K562 (cell line): ENCODE measurements at regions not wholly inside any gene's neighbourhood (a gene's known extent, or its start where the extent isn't known, plus 50 kb on each side); places are given as distances from the start of the nearest gene placed in this dataset.

Source experiments
- CBX1 ChIP-seq: sonication (generic); IDR thresholded peaks from 2 replicates; pipeline ENCODE4 v1.6.1; 2016; ENCODE audit warnings: antibody characterized with exemption, low read depth, mild to moderate bottlenecking
- CEBPZ ChIP-seq: fragments of 150-350 bp; IDR thresholded peaks from 2 replicates; pipeline ENCODE4 v1.6.1; 2014; ENCODE audit warnings: low read depth, mild to moderate bottlenecking, low read length, borderline replicate concordance
- DPF2 ChIP-seq: fragments of 450-650 bp; IDR thresholded peaks from 2 replicates; pipeline ENCODE4 v1.6.1; 2016
- GABPA ChIP-seq: fragments of 200-800 bp; sonication (Bioruptor generic); conservative IDR thresholded peaks from 2 replicates; pipeline ENCODE4 v1.6.1; 2016; ENCODE audit warnings: low read depth, missing genetic modification characterization, missing compliant biosample characterization
- HMGN3 ChIP-seq: IDR thresholded peaks from 2 replicates; pipeline ENCODE4 v1.6.1; 2011; ENCODE audit warnings: borderline replicate concordance, low read depth, mild to moderate bottlenecking, mixed read lengths, low read length; ENCODE audit not compliant: insufficient read length; ENCODE audit errors: extremely low read depth
- RREB1 ChIP-seq: fragments of 250-450 bp; sonication (Bioruptor Pico); IDR thresholded peaks from 2 replicates; pipeline ENCODE4 v1.4.0; 2020
- SREBF2 ChIP-seq: sonication (generic); formaldehyde crosslinking; IDR thresholded peaks from 2 replicates; pipeline ENCODE4 v1.4.0; 2020; ENCODE audit warnings: mild to moderate bottlenecking, missing genetic modification reagents
- ZMIZ1 ChIP-seq, 2 experiments: fragments of 150-350 bp in 1 of 2; IDR thresholded peaks; 2 replicates each; pipeline ENCODE4 v1.6.1; 2012 to 2016; ENCODE audit warnings: low read depth in 2 of 2, low read length in 2 of 2, mild to moderate bottlenecking in 1 of 2, moderate library complexity in 1 of 2
- ZNF197 ChIP-seq: fragments of 200-800 bp; sonication (Bioruptor generic); IDR thresholded peaks from 2 replicates; pipeline ENCODE4 v1.6.1; 2016; ENCODE audit warnings: low read depth, missing genetic modification characterization, missing compliant biosample characterization

GRCh38 chr7:156523447-156524048, 117.0 kb upstream of the RNF32 start (continued):
- 0 out of 2 replicates have a peak, but pooled peaks have one; percentile 25 for TF ChIP-seq RREB1 (CRISPR knock-in tag)
- no peak for TF ChIP-seq DPF2
- 0 out of 2 replicates have a peak, but pooled peaks have one; percentile 24 for TF ChIP-seq CBX1
- TF ChIP-seq ZNF197 (CRISPR knock-in tag): no peak
- TF ChIP-seq SREBF2 (CRISPR knock-in tag): no peak
- TF ChIP-seq ZMIZ1 (IDR thresholded peaks at IDR 0.05; ENCODE audit: low read depth in 2 of 2, low read length in 2 of 2): no peak
- TF ChIP-seq GABPA (tag): peak; percentile 83
- no peak for TF ChIP-seq HMGN3
- TF ChIP-seq CEBPZ: no peak
